ENCODE measurements at regions not wholly inside any gene's neighbourhood (a gene's known extent, or its start where the extent isn't known, plus 50 kb on each side); places are given as distances from the start of the nearest gene placed in this dataset.

GRCh38 chr1:69038379-69038778, 529.3 kb upstream of the LRRC7 start:
- TF ChIP-seq PATZ1 (CRISPR knock-in tag; IDR thresholded peaks at IDR 0.05; ENCODE audit: borderline replicate concordance) = no peak
- no peak for TF ChIP-seq RARB (CRISPR knock-in tag; IDR thresholded peaks at IDR 0.05)
- no peak for TF ChIP-seq ARNTL (CRISPR knock-in tag; IDR thresholded peaks at IDR 0.05; ENCODE audit: borderline replicate concordance, low read depth)
- no peak for TF ChIP-seq ZFP3 (CRISPR knock-in tag; IDR thresholded peaks at IDR 0.05)
